ENCODE measurements at regions not wholly inside any gene's neighbourhood (a gene's known extent, or its start where the extent isn't known, plus 50 kb on each side); places are given as distances from the start of the nearest gene placed in this dataset.

DNA sequence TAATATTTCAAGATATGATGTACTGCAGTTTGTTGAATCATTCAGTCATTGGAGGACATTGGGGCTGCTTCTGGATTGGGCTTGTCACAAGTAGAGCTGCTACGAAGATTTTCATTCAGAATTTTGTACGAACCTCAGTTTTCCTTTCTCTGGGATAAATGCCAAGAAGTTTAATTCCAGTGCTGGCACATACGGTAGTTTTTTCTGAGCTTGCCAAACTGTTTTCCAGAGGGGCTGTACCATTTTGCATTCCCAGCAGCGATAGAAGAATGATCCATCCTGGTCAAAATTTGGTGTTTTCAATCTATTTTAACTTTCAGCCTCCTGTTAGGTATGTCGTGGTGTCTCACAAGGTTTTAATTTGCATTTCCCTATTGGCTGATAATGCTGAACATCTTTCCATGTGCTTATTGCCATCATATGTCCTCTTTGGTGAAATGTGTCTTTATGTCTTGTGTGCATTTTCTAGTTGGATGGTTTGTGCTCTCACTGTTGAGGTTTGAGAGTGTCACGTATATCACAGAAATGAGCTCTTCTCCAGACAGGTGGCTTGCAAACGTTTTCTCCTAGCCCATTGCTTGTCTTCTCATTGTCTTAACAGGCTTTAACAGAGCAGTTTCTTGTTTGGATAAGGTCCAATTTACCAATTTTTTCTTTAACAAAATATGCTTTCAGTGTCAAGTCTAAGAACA lies 612.6 kb downstream of the GALR1 start:
- Histone ChIP-seq H4K20me1 (ENCODE audit: insufficient read depth) (no peaks in the 10 kb centered on the region), H3K4me2 (ENCODE audit: unreplicated experiment) (no peak overlapping the region), H3K36me3 (ENCODE audit: low read depth) (no peaks in the 10 kb centered on the region), H3K9ac (no peak overlapping the region), H3K27me3 (replicated peaks; ENCODE audit: insufficient read depth) (no peaks in the 10 kb centered on the region), H3F3A (ENCODE audit: insufficient read depth) (no peaks in the 10 kb centered on the region), H3K27ac (no peak overlapping the region), H3K4me3 (no peak overlapping the region), H3K79me2 (ENCODE audit: insufficient read depth) (no peaks in the 10 kb centered on the region), H3K9me2 (ENCODE audit: insufficient read depth) (no peaks in the 10 kb centered on the region), H3K4me1 (ENCODE audit: insufficient read depth) (no peaks in the 10 kb centered on the region), H3K9me3 (ENCODE audit: low read depth) (no peaks in the 10 kb centered on the region), H2AFZ (no peak overlapping the region)
- TF ChIP-seq EZH2 (IDR thresholded peaks at IDR 0.05; ENCODE audit: insufficient read depth, poor library complexity, severe bottlenecking) (no peak), EZH2phosphoT487 (IDR thresholded peaks at IDR 0.05; ENCODE audit: insufficient read depth, low read depth) (no peak)
- WGBS, 2 experiments (ENCODE audit: low coverage in 1 of 2, low lambda C conversion rate in 2 of 2, missing lambda C conversion rate in 2 of 2): 9 to 11% methylated on average over 7 of the region's 7 CpGs
- in situ Hi-C loops (cut with MboI): no loop called here
- DNase-seq: no peak

GRCh38 chr18:77865853-77866252 lies 616.2 kb downstream of the GALR1 start:
- Histone ChIP-seq H3K4me3 (no peak overlapping the region), H3K27ac (no peak overlapping the region), H2AFZ (no peak overlapping the region), H4K20me1 (ENCODE audit: insufficient read depth) (no peaks in the 10 kb centered on the region), H3K9ac (no peak overlapping the region), H3K4me1 (ENCODE audit: insufficient read depth) (no peaks in the 10 kb centered on the region), H3K79me2 (ENCODE audit: insufficient read depth) (no peaks in the 10 kb centered on the region), H3K4me2 (ENCODE audit: unreplicated experiment) (no peak overlapping the region), H3K9me2 (ENCODE audit: insufficient read depth) (no peaks in the 10 kb centered on the region), H3K9me3 (ENCODE audit: low read depth) (no peaks in the 10 kb centered on the region), H3K27me3 (replicated peaks; ENCODE audit: insufficient read depth) (no peaks in the 10 kb centered on the region), H3K36me3 (ENCODE audit: low read depth) (no peaks in the 10 kb centered on the region), H3F3A (ENCODE audit: insufficient read depth) (no peaks in the 10 kb centered on the region)
- in situ Hi-C loops (cut with MboI): no loop called here
- 41 to 57% methylated on average over 11 of the region's 11 CpGs for WGBS, 2 experiments (ENCODE audit: low coverage in 1 of 2, low lambda C conversion rate in 2 of 2, missing lambda C conversion rate in 2 of 2)
- no peak for TF ChIP-seq EZH2phosphoT487 (IDR thresholded peaks at IDR 0.05; ENCODE audit: insufficient read depth, low read depth)
- no peak for TF ChIP-seq EZH2 (IDR thresholded peaks at IDR 0.05; ENCODE audit: insufficient read depth, poor library complexity, severe bottlenecking)
- DNase-seq: no peak

DNA sequence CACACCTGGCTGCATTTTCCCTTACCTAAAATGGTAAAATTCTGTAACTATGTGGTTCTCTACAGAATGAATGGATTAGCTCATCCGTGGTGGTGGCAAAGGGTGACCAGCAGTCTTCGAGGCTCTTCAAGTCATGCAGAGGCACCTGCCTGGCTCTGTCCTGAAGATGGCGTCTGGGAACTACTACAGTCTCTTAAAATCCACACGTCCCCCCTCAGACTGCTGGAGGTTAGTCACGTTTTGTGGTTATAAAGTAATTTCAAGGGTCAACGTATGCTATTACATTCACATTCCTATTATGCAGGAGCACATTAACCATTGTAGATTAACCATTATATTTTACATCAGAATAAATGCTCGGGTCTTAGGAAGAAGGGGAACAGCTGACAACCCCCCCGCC lies 616.7 kb downstream of the GALR1 start:
- Histone ChIP-seq H2AFZ (no peak overlapping the region), H3K4me1 (ENCODE audit: insufficient read depth) (no peaks in the 10 kb centered on the region), H3K4me2 (ENCODE audit: unreplicated experiment) (no peak overlapping the region), H3K9me2 (ENCODE audit: insufficient read depth) (no peaks in the 10 kb centered on the region), H3K9me3 (ENCODE audit: low read depth) (no peaks in the 10 kb centered on the region), H4K20me1 (ENCODE audit: insufficient read depth) (no peaks in the 10 kb centered on the region), H3K27ac (no peak overlapping the region), H3K27me3 (replicated peaks; ENCODE audit: insufficient read depth) (no peaks in the 10 kb centered on the region), H3K36me3 (ENCODE audit: low read depth) (no peaks in the 10 kb centered on the region), H3F3A (ENCODE audit: insufficient read depth) (no peaks in the 10 kb centered on the region), H3K9ac (no peak overlapping the region), H3K79me2 (ENCODE audit: insufficient read depth) (no peaks in the 10 kb centered on the region), H3K4me3 (no peak overlapping the region)
- in situ Hi-C loops (cut with MboI): no loop called here
- TF ChIP-seq EZH2phosphoT487 (IDR thresholded peaks at IDR 0.05; ENCODE audit: insufficient read depth, low read depth) (no peak), EZH2 (IDR thresholded peaks at IDR 0.05; ENCODE audit: insufficient read depth, poor library complexity, severe bottlenecking) (no peak)
- no peak for DNase-seq
- 26 to 29% methylated on average over 8 of the region's 8 CpGs for WGBS, 2 experiments (ENCODE audit: low coverage in 1 of 2, low lambda C conversion rate in 2 of 2, missing lambda C conversion rate in 2 of 2)

DNA sequence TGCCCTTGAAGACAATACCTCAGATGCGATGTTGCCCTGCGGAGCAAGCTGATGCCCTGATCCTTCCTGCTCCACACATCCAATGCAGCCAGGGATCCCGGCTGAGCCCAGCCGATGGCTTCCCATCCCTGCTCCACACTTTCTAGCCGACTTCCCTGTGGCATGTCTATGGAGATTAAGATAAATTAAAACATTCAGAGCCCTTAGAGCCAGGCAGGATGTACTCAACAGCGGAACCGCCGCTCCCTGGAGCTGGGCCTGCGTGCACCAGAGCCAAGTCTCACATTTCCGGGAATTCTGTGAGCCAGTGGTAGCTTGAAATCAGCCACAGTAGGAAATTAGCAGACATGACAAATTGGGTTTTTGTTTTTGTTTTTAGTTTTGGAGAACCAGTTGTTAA lies 620.6 kb downstream of the GALR1 start:
- Histone ChIP-seq H2AFZ (no peak overlapping the region), H3K4me3 (no peak overlapping the region), H3K4me2 (ENCODE audit: unreplicated experiment) (no peak overlapping the region), H3K4me1 (ENCODE audit: insufficient read depth) (no peaks in the 10 kb centered on the region), H3K9me3 (ENCODE audit: low read depth) (no peaks in the 10 kb centered on the region), H3K9ac (no peak overlapping the region), H4K20me1 (ENCODE audit: insufficient read depth) (no peaks in the 10 kb centered on the region), H3K27ac (no peak overlapping the region), H3K79me2 (ENCODE audit: insufficient read depth) (no peaks in the 10 kb centered on the region), H3K27me3 (replicated peaks; ENCODE audit: insufficient read depth) (no peaks in the 10 kb centered on the region), H3F3A (ENCODE audit: insufficient read depth) (no peaks in the 10 kb centered on the region), H3K36me3 (ENCODE audit: low read depth) (no peaks in the 10 kb centered on the region), H3K9me2 (ENCODE audit: insufficient read depth) (no peaks in the 10 kb centered on the region)
- 28 to 30% methylated on average over 10 of the region's 10 CpGs for WGBS, 2 experiments (ENCODE audit: low coverage in 1 of 2, low lambda C conversion rate in 2 of 2, missing lambda C conversion rate in 2 of 2)
- TF ChIP-seq EZH2 (IDR thresholded peaks at IDR 0.05; ENCODE audit: insufficient read depth, poor library complexity, severe bottlenecking) (no peak), EZH2phosphoT487 (IDR thresholded peaks at IDR 0.05; ENCODE audit: insufficient read depth, low read depth) (no peak)
- in situ Hi-C loops (cut with MboI): no loop called here
- DNase-seq: no peak
